GM18511 (cell line): ENCODE measurements at regions not wholly inside any gene's neighbourhood (a gene's known extent, or its start where the extent isn't known, plus 50 kb on each side); places are given as distances from the start of the nearest gene placed in this dataset.

Experiments used
- ATAC-seq: cut with Tn5 transposase; IDR thresholded peaks from one replicate; pipeline ENCODE4 v1.9.1; 2021; ENCODE audit warnings: mild to moderate bottlenecking, moderate library complexity; ENCODE audit not compliant: unreplicated experiment

DNA sequence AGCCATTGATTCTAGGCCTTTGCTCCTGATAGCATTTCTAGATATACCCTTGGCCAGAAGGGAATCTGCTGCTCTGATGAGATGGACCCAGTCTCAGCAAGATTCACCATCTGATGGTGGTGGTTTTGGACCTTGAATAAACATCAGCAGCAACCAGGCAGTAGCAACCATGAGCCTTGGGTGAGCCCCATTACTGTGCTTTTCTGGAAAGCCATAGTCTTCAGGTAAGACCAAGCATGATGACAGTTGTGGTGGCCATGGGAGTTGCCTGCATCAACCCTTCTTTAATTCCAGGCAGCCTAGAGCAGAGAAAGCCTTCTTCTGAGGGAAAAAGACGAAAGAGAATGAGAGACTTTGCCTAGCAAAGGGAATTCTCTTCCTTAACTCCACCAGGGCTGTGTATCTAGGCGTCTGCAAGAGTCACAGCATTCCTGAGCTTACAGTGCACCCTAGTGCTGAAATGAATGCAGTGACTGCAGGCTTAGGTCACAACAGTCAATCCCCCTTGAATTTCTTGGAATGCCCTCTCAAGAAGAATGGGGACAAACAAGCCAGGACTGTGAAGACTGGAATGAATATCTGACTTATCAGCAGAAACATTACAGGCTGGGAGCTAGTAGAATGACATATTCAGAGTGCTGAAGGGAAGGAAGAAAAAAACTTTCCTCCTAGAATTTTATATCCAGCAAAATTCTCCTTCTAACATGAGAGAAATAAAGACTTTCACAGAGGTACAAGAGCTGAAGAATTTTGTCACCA, 942.4 kb upstream of the PCDH20 start:
- ATAC-seq = peak; percentile 85

DNA sequence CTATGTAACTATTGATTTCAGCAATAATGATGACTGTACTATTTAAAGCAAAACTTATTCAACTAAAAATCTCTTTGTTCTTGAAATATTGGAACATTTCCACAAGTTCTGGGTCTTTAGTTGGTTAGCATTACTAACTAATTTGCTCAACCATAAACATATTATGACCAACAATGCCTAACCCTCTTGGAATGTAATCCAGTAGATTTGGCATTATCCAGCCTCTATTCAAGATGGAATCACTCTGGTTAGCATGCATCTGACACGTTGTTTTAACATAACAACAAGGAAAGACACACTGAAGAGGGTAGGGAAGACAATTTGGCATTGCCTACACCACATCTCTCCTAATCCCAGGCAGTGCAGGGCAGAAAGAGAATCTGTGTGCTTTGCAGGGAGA, 941.3 kb upstream of the PCDH20 start:
- ATAC-seq = no peak

GRCh38 chr13:62337109-62337880, 921.6 kb upstream of the PCDH20 start:
- no peak for ATAC-seq

DNA sequence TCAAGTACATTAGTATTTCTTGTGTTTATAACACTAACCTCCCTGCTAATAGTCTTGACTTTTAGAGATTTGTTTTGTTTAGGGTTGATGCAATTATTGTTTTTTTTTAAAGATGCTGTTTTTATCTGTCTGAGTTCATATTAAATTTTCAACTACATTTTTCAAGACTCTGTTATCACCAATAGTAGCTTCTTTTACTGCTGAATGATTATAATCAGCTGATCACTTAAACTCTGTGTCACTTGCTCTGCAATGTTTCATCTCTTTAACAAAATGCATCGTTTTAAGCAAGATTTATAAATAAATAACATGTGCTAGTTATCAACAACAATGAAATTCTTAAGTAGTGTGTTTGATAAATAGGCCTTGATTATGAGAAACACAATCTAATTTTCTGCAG, 920.9 kb upstream of the PCDH20 start:
- no peak for ATAC-seq

DNA sequence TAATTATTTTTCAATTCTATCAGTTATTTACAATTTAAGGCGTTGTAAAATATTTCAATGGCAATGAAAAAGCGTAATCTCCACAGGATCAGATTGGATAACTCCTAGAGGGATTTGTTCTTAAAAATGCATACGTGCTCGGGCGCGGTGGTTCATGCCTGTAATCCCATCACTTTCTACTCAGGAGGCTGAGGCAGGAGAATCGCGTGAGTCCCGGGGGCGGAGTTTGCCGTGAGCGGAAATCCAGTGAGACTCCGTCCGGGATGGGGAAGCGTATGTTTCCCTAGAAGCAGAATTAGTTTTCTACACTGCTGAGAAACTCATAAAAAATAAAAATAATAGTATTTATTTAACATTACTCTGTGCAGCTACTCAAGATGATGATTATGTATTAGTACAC, 917.8 kb upstream of the PCDH20 start:
- no peak for ATAC-seq

GRCh38 chr13:62331384-62331783, 915.7 kb upstream of the PCDH20 start:
- no peak for ATAC-seq

GRCh38 chr13:62327367-62327766, 911.7 kb upstream of the PCDH20 start:
- no peak for ATAC-seq

- no peak for ATAC-seq
Measured at GRCh38 chr13:62324842-62325241, 909.2 kb upstream of the PCDH20 start.

- no peak for ATAC-seq
Measured at GRCh38 chr13:62321895-62322294, 906.2 kb upstream of the PCDH20 start.

DNA sequence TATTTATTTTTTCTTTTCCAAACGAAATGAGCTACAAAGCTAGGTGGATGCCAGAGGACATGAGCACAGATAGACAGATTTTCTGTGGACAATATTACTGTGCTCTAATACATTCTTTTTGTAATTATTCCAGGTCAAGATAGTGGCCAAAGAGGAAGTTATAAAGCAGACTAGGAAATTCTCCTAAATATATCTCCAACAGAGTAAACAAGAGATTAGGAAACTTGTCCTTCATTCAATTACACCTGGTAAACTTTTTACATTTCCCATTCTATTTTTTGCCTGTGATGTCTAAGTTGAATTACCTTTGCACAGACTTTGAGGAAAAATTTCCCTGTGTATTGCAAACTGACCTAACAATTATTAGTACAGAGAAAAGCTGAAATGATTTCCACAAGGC, 905.5 kb upstream of the PCDH20 start:
- no peak for ATAC-seq

DNA sequence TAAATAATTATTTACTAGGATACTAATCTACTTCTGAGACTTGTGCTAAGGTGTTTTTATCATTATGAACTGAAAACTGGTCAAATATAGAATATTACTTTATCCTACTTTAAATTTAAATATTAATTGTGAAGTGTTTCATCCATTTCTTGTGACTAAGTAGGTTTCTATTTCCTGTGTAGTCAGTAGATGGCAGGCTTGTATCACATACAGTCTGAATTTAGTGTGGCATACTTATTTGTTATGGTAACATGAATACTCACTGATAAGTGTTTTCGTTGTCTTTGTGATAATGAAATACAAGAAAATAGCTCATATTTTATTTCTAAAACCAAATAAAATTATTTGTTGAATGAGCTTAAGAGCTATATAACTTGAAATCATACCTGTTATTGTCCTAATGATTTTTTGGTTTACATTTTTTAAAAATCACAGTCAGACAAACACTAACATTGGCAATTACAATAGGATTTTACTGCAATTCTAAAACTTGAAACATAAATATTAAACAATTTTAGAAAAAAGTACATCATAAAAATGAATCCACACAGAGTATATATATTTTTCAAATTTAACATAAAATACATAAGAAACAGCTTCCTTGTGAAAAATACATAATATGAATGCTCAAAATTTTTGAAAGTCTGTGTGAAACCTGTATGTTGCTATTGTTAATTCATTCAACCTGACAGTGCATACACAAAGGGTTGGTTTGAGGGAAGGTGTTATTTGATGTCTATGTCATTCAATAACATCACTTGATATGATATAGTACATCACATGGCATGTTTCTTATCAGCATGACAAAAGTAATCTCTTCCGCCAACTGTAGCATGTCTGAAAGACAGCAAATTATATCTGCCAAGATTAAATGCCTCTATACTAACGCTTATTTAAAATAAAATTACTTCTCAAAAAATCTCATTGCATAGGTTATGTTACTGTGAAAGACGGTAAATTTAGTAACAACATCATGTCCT, 904.8 kb upstream of the PCDH20 start:
- ATAC-seq = peak; percentile 83

GRCh38 chr13:62309904-62310303, 894.3 kb upstream of the PCDH20 start:
- no peak for ATAC-seq

- peak; percentile 94 for ATAC-seq
Measured at GRCh38 chr13:62305756-62306155, 890.1 kb upstream of the PCDH20 start.

DNA sequence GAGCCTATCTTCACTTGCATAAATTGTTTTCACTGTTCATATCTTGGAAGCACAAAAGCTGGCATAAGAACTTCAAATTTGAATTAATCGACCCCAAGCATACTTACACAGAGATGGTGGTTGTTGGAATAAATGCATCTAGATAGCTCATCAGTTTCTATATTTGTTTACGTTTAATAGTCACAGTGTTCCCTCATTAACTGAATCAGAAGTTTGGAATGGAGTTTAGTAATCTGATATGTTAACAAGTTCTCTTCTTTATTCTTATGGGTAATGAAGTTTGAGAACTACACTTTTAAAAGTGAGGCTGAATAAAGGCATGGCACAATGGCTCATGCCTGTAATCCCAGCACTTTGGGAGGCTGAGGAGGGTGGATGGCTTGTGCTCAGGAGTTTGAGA, 886.7 kb upstream of the PCDH20 start:
- ATAC-seq = no peak

DNA sequence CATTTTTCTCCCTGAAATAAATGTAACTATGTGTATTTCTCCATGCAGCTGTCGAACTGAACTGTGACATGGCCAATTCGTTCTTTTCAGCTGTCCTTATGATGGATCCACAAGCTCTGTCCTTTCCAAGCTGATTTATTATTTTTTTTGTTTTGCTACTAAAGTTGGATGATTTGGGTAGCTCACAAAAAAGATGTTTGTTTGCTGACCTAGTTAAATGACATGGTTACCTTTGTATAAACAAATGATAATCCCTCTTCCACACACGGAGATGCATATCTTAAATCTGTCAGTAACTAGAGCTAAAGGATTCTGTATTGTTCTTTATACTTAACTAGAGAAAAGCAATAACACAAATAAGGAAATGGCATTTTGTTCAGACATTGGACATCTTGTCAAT, 884.3 kb upstream of the PCDH20 start:
- no peak for ATAC-seq

- ATAC-seq = no peak
Measured at GRCh38 chr13:62296812-62297211, 881.2 kb upstream of the PCDH20 start.

DNA sequence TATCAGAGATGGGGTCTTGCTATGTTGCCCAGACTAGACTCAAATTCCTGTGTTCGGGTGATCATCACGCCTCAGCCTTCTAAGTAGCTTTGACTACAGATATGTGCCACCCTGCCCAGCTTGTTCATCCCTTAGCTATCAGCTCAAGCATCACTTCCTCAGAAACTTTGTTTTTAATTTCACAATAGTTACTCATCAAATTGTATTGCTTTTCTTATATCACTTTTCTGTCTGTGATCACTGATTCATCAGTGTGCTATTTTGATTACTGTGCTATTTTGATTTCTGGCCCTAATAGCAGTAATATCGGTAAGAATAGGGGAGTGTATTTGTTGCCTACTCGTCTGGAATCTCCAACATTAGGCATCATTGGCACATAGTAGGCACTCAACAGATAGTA, 878.6 kb upstream of the PCDH20 start:
- ATAC-seq = no peak

GRCh38 chr13:62292714-62293480, 877.2 kb upstream of the PCDH20 start:
- peak; percentile 34 for ATAC-seq

DNA sequence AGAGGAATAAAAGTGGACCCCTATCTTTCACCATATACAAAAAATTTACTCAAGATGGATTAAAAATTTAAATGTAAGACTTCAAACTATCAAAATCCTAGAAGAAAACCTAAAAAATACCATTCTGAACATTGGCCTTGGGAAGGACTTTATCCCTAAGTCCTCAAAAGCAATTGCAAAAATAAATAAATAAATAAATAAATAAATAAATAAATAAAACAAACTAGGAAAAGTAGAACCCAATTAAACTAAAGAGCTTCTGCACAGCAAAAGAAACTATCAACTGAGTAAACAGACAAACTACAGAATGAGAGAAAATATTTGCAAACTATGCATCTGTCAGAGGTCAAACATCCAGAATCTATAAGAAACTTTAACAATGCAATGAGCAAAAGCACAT, 874.9 kb upstream of the PCDH20 start:
- no peak for ATAC-seq

DNA sequence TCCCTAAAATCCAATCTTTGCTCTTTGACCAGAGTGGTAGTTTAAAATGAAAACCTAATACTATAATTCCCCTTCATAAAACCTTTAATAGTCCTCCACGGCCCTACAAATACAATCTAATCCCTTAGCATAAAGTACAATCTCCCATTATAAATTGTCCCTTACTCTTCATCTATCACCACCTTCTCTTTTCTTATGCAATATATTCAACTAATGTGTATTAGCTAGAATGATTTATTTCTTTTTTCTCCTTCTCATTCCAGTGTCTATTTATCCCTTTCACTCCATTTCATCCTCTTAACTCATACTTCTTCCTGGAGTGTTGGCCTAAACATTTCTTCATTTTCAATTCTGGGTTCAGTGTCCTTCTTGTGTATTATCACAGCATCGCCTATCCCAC, 872.1 kb upstream of the PCDH20 start:
- no peak for ATAC-seq

DNA sequence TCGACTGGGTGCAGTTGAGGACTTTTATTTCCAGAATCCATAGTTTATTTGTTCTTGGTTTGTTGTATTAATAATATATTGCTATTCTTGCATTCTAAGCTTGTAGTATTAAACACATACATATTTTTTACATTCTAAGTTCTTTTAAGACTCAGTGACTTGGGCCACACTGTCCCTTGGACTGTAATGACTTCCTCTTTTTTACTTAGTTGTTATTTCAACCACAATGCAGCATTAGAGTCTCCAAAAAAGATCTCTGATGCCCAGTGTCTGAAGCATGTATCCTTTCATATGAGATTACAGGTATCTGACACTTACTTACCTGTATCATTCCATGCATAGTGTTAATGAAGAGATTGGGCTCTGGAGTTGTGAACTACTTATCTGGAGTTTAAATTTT, 864.9 kb upstream of the PCDH20 start:
- peak; percentile 93 for ATAC-seq
